Renal cortical epithelial cell (primary cell): ENCODE measurements at regions not wholly inside any gene's neighbourhood (a gene's known extent, or its start where the extent isn't known, plus 50 kb on each side); places are given as distances from the start of the nearest gene placed in this dataset.

ENCODE experiments used
- DNase-seq: peaks from one replicate; pipeline ENCODE4 v3.0.0-alpha.2; 2011; ENCODE audit warnings: low read depth

DNA sequence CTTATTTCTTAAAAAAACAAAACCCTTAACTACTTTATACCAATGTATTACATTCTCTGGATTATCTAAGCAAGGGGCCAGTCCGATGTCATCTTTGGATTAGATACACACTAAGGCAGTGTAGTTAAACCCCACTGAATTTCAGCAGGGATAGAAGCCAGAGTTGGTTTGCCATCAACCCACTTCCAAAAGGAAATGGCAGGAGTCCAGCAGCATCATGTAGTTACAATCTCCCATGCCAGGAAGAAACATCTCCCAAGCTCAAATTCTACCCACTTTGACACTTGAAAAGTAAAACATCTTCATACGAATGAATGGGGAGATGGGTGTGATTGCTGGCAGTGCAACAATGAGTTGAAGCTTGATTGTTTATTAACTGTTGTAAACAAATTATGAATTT is 203.5 kb upstream of the PLXNC1 start:
- DNase-seq = no peak

- DNase-seq = peak; percentile 53
Measured at GRCh38 chr12:93946542-93947150, 201.7 kb upstream of the PLXNC1 start.

- DNase-seq = no peak
Measured at GRCh38 chr12:93947486-93947885, 200.9 kb upstream of the PLXNC1 start.

GRCh38 chr12:93950311-93950710 is 198.1 kb upstream of the PLXNC1 start:
- no peak for DNase-seq

DNA sequence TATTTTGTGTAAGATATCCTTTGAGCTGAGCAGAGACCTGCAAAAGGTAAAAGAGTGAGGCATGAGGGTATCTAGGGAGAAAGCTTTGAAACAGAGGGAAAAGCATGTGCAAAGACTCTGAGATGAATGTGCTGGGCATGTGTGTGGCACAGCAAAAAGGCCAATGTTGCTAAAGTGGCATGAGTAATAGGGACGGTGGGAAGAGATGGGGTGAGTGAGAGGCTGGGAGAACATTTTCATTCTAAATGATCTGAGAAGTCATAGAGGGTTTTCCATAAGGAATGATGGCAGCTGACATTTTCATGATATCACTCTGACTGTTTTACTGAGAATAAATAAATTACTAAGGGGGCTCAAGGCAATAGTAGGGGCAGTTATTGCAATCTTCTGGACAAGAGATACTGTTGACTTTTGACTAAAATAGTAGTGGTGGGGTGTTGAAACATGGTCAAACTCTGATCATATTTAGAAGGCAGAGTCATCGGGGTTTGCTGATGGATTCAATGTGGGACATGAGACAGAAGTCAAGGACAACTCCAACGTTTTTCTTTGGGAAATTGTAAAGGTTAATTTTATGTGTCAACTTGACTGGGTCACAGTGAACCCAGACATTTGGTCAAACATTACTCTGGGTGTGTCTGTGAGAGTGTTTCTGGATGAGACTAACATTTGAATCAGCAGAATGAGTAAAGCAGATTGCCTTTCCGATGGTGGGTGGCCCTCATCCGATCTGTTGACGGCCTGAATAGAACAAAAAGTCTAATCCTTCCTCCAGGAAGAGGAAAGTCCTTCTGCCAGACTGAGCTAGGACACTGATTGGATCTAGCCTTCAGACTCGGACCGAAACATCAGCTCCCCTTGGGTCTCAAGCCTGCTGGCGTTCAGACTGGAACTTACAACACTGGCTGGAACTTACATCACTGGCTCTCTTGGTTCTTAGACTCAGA is 193.9 kb upstream of the PLXNC1 start:
- DNase-seq = peak; percentile 5

- no peak for DNase-seq
Measured at GRCh38 chr12:93956551-93956950, 191.8 kb upstream of the PLXNC1 start.

DNA sequence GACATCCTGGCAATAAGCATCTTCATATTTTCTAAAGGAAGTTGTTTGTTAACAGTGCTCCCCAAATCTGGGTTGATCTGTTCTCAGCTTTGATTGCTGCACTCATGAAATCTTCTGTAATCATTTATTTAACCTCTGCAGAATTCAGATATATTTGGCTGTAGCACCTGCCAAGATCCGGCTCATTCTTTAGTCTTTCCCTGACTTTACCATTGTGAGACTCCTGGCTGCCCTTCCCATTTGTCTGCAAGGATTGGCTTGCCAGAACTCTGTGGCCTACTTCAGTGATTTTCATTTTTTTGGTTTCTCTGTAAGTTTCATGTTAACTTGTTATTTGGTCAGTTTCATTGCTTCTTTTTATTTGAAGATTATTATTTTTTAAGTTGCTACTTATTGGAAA is 191.2 kb upstream of the PLXNC1 start:
- no peak for DNase-seq

DNA sequence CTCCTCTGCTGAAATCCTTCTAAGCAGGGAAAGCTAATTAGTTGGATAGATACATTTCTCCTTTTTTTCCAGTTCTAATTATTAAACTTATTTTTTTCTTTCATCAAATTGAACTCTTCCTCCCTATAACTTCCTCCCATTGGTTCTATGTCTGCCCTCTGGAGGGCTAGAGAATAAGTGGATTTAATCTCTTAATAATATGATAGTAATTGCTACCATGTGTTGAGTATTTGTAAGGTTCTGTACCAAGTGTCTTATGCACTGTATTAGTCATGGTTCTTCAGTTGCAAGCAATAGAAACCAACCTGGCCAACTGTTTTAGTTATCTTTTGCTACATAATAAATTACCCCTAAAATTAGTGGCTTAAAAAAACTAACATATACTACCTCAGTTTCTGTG is 190.5 kb upstream of the PLXNC1 start:
- no peak for DNase-seq

GRCh38 chr12:93959657-93960056 is 188.7 kb upstream of the PLXNC1 start:
- DNase-seq = no peak

GRCh38 chr12:93960521-93960920 is 187.9 kb upstream of the PLXNC1 start:
- DNase-seq = no peak

DNA sequence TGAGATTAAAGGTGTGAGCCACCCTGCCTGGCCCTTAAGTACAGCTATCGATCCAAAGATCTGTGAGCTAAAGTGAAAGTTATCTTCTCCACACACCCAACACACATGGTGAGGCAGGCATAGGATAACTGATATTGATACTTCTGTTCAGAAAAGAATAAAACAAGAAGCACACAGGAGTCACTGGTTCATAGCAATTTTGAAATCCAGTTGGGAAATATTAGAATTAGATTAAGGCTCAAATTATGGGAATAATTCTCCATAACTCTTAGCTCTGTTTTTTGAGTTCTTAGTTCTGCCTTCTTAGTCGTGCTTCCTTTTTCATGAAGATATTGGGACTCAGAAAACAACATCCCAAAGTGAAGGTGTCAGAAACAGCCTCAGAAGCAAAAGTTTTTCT is 186.0 kb upstream of the PLXNC1 start:
- no peak for DNase-seq

- DNase-seq = no peak
Measured at GRCh38 chr12:93964936-93965335, 183.4 kb upstream of the PLXNC1 start.

- no peak for DNase-seq
Measured at GRCh38 chr12:93966516-93967133, 181.8 kb upstream of the PLXNC1 start.

DNA sequence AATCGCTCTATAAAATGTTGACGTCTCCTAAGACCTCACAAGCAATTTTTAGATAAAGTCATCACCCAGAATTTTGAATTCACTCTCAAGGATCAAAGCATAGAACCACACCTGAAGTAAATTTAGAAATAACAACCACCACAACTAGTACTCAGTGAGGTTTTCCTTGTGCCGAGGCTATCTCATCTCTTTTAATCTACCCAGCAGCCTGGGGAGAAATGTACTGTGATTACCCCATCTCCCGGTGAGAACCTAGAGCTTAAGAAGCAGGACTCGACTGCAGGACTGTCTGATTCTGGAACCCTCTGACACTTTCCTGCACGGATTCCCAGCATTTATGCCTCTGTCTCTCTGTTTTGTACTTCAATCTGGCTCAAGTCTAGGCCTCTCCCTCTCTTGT is 180.9 kb upstream of the PLXNC1 start:
- no peak for DNase-seq

- DNase-seq = no peak
Measured at GRCh38 chr12:93968536-93969285, 179.7 kb upstream of the PLXNC1 start.

DNA sequence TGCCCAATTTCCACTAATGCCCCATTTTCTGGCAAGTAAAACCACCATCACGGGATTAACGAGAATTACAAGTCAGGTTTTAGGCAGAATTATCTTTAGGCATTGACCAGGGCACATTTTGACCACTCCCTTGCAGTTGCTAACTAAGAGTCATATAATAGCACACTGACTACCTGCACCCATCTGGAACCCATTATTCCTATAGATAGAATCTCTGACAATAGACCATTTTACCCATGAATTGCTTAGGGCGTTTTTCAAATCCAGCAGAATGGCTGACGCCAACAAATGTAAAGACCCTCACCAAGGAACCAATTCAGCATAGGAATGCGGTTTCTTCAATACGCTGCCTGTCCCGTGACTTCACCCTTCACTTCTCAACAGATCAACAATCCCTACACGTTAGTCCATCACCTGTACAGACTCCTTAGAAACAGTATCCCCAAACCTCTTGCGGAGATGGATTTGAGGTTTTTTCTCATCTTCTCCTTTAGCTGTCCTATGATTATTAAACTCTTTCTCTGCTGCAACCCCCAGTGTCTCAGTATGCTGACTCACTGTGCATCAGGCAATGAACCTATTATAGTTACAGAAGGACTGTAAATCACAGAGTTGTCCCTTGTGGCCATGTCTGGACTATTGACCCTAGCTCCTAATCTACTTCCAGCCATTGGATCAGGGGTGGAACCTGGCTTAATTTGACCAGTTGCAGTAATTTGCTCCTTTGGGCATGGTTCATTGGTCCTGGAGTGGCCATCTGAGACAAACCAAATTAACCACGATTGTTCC is 177.3 kb upstream of the PLXNC1 start:
- DNase-seq = peak; percentile 17

- peak; percentile 40 for DNase-seq
Measured at GRCh38 chr12:93972411-93973208, 175.8 kb upstream of the PLXNC1 start.

- no peak for DNase-seq
Measured at GRCh38 chr12:93974252-93974651, 174.1 kb upstream of the PLXNC1 start.

- DNase-seq = no peak
Measured at GRCh38 chr12:93976024-93976423, 172.4 kb upstream of the PLXNC1 start.

- no peak for DNase-seq
Measured at GRCh38 chr12:93977081-93977480, 171.3 kb upstream of the PLXNC1 start.
